Body of pancreas (tissue), 4 donors: ENCODE measurements at regions not wholly inside any gene's neighbourhood (a gene's known extent, or its start where the extent isn't known, plus 50 kb on each side); places are given as distances from the start of the nearest gene placed in this dataset.

Source experiments
- CTCF ChIP-seq, 7 experiments: fragments of 450-650 bp in 4 of 7; fragments of 200-600 bp in 3 of 7; sonication (generic) in 3 of 7; IDR thresholded peaks; one replicate each; pipeline ENCODE4 v1.5.1; 2016 to 2019; ENCODE audit warnings: antibody characterized with exemption in 7 of 7
- POLR2A ChIP-seq, 3 donors: fragments of 450-650 bp; IDR thresholded peaks; one replicate each; pipeline ENCODE4 v1.6.1; 2016; ENCODE audit warnings: antibody characterized with exemption in 3 of 3, mild to moderate bottlenecking in 2 of 3

- TF ChIP-seq CTCF (IDR thresholded peaks at IDR 0.05), result no peak
- no peak for TF ChIP-seq POLR2A (IDR thresholded peaks at IDR 0.05)
Observed at GRCh38 chr4:141891260-141892120, 255.1 kb downstream of the IL15 start.
